ENCODE measurements at regions not wholly inside any gene's neighbourhood (a gene's known extent, or its start where the extent isn't known, plus 50 kb on each side); places are given as distances from the start of the nearest gene placed in this dataset.

DNA sequence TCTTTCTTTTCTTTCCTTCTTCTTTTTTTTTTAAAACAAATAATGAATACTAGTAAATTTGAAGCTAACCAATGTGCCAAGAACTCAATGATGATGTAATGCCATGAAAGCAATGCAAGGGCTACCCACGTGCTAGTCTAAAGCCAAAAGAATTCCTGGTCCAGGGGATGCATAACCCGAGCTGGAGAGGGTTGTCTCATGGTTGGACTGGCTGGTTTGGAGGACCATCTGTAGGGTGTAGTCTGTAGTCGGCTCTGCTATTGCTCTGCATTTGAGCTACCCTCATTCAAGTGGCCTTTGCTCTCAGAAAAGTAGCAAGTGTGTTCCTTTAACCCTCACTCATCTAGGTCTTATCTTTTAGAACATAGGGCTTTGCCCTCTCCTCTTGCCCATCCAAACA lies 469.6 kb upstream of the CELF4 start:
- Histone ChIP-seq H3K4me3 (ENCODE audit: insufficient read depth, low read depth, low read length) (no peak overlapping the region), H3K27me3 (ENCODE audit: control insufficient read depth, insufficient read depth, low read length) (no peaks in the 10 kb centered on the region), H3K36me3 (replicated peaks; ENCODE audit: control insufficient read depth, insufficient read depth, low read length) (no peaks in the 10 kb centered on the region)
- DNase-seq: no peak

DNA sequence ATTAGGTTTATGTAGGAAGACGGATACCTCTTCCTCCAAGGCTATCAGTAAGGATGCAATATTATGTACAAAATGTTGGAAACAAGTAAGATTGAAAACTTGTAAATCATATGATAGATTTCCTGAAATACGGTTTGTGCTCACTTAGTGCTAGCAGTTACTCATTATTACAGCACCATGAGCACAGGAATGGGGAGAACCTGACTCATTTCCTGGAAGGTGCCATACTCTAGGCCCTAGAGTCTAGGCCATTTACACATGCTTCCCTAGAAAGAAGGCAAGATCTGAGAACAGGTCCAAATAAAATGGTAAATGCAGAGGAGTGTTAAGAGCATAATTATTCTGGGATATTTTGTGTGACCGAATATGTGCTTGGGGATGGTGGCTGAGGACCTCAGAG lies 467.7 kb upstream of the CELF4 start:
- Histone ChIP-seq H3K36me3 (replicated peaks; ENCODE audit: control insufficient read depth, insufficient read depth, low read length) (no peaks in the 10 kb centered on the region), H3K4me3 (ENCODE audit: insufficient read depth, low read depth, low read length) (no peak overlapping the region), H3K27me3 (ENCODE audit: control insufficient read depth, insufficient read depth, low read length) (no peaks in the 10 kb centered on the region)
- DNase-seq: no peak

DNA sequence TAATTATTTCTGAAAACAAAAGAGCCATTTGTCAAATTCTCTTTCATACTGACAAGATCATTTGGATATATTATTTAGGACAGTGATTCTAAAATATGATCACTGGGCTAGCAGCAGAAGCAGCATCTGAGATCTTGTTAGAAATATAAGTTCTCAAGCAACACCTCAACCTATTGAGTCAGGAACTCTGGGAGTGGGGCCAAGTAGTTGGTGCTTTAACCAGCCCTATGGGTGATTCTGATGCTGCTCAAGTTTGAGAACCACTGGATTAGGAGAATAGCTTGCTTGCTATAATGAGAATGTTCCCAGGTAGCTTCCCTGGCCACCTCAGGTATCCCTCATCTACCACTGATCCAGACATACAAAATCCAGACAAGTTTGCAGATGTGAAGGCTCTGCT lies 466.9 kb upstream of the CELF4 start:
- DNase-seq: no peak
- H3K36me3 ChIP-seq (replicated peaks; ENCODE audit: control insufficient read depth, insufficient read depth, low read length): no peaks in the 10 kb centered on the region
- no peak overlapping the region for H3K4me3 ChIP-seq (ENCODE audit: insufficient read depth, low read depth, low read length)
- H3K27me3 ChIP-seq (ENCODE audit: control insufficient read depth, insufficient read depth, low read length): no peaks in the 10 kb centered on the region

DNA sequence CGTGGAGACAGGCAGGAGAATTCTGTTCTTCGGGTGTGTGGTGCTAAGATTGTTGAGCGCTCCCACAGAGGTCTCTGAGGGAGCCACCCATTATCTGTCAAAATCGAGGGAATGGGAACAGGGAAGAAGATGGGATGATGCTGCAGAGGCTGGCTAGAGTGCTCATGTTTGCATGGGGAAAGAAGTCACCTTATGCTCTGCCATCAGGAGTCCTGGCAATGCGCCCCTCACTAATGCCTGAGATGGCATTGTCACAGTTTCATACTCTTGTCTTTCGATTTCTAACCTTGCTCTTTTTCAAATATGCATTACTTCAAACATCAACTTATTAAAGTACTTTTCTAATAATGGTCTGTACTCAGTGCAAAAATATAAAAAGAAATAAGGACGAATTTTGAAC lies 463.3 kb upstream of the CELF4 start:
- Histone ChIP-seq H3K4me3 (ENCODE audit: insufficient read depth, low read depth, low read length) (no peak overlapping the region), H3K36me3 (replicated peaks; ENCODE audit: control insufficient read depth, insufficient read depth, low read length) (no peaks in the 10 kb centered on the region), H3K27me3 (ENCODE audit: control insufficient read depth, insufficient read depth, low read length) (no peaks in the 10 kb centered on the region)
- DNase-seq: no peak

DNA sequence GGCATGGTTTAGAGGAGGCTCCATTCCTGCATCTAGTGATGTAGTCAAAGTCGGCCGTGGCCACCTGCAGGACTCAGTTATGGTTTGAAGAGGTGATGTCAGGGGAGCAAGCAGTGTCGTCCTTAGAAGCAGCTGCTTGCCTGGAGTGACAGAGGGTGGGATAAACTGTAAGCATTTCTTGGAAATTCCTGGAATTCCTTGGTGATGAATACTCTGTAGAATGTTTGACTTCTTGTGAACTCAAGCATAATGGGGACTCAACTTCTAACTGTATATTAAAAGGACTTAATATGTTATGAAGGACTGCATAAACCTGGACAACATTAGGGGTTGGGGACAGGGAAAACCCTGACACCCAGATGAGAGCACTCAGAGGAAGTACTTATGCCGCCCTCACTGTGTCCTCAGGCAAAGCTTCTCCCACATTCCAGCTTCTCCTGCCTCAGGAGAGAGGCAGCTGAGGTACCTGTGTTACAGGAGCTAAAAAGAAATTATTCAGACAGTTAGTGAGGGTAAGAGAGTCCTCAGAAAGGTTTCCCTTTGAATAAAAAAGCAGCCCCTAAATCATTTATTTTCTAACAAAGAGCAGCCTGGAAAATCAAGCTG lies 459.9 kb upstream of the CELF4 start:
- Histone ChIP-seq H3K4me3 (ENCODE audit: insufficient read depth, low read depth, low read length) (no peak overlapping the region), H3K36me3 (replicated peaks; ENCODE audit: control insufficient read depth, insufficient read depth, low read length) (no peaks in the 10 kb centered on the region), H3K27me3 (ENCODE audit: control insufficient read depth, insufficient read depth, low read length) (no peaks in the 10 kb centered on the region)
- peak; percentile 14 for DNase-seq

DNA sequence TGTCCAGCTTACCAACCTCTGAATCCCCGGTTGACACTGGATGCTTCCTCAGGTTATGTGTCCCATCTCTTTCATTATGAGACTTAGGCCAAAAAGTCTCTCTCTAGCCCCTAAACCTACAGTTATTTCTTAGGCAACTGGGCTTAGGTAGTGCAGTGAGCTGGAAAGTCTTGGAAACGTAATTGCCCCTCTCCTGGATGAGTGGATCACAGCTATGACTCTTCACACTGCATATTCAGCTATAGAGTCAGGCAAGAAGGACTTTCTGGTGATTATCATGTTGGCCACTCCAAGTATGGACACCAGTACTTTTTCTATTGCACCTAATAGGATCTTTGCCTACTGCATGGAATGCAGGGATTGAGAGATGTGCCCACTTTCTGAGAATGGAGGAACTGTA lies 458.3 kb upstream of the CELF4 start:
- Histone ChIP-seq H3K4me3 (ENCODE audit: insufficient read depth, low read depth, low read length) (no peak overlapping the region), H3K27me3 (ENCODE audit: control insufficient read depth, insufficient read depth, low read length) (no peaks in the 10 kb centered on the region), H3K36me3 (replicated peaks; ENCODE audit: control insufficient read depth, insufficient read depth, low read length) (no peaks in the 10 kb centered on the region)
- DNase-seq: no peak

DNA sequence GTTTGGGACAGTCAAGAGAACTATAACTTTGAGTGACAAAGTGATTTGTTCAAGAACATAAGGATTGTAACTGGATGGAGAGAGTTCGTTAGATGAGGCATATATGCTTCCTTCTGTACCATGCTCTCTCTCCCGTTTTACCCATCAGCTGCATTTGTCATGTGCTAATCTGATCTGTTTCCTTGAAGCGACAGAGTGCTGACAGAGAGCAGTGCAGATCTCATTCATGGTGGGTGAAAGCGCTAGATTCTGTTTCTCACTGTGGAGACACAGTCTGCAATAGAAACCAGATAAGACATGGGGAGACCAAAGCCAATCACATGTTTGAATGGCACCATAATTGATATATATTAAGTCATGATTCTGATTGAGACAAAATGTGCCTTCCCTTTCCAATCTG lies 456.6 kb upstream of the CELF4 start:
- DNase-seq: no peak
- no peak overlapping the region for H3K4me3 ChIP-seq (ENCODE audit: insufficient read depth, low read depth, low read length)
- H3K27me3 ChIP-seq (ENCODE audit: control insufficient read depth, insufficient read depth, low read length): no peaks in the 10 kb centered on the region
- no peaks in the 10 kb centered on the region for H3K36me3 ChIP-seq (replicated peaks; ENCODE audit: control insufficient read depth, insufficient read depth, low read length)

DNA sequence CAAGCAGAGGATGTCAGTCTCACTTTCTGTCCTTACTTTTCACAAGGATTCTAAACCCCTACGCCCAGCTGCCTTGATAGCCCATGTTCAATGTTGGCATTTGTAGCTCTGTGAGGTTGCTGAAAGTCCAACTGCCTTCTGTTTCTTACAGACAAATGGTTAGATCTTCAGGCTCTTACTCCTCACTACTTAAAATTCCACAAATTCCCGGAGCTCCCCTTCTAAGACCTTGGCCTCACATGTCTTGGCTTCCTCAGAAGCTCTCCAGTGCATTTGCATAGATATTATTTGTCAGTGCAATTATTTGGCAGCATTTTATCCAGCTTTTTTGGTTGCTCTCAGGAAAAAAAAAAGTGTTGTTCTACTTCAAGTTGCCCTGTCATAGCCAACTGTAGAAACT lies 453.7 kb upstream of the CELF4 start:
- H3K4me3 ChIP-seq (ENCODE audit: insufficient read depth, low read depth, low read length): no peak overlapping the region
- no peaks in the 10 kb centered on the region for H3K27me3 ChIP-seq (ENCODE audit: control insufficient read depth, insufficient read depth, low read length)
- no peak for DNase-seq
- no peaks in the 10 kb centered on the region for H3K36me3 ChIP-seq (replicated peaks; ENCODE audit: control insufficient read depth, insufficient read depth, low read length)

DNA sequence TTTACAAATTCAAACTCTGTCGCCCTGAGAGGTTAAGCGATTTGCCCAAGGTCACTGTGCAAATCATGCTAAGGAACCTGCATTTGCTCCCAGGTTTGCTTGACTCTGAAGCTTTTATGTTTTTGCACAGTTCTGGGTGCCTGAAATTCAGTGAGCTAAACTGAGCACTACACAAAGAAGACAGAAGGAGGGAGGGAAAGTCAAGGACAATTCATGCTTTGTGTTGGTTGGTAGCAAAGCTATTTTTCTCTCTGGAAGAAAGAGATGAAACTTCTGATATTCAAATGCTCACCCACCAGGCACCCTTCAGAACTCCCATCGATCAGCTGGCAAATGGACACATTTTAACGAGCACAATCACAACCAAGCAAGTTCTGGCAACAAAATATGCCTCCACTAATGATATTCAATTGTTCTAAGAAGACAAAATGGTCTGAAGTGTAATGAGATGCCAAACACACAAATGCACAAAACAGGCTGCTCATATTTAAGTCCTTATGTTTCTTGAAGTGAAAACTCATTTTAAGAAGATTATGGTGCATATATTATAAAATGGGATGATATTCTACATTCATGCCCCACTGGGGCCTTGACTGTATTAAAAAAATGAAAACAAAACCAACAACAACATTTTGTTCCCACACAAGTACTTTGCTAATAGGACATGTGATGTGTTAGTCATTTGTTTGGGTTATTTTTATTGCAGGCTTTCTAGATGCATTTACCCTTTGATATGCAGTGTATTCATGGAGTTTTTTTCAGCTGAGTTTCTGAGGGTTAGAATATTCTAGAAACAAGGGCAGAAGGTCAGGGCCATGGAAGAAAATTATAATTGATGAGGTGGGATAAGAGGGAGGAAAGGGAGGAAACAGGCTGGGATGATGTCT lies 445.6 kb upstream of the CELF4 start:
- H3K36me3 ChIP-seq (replicated peaks; ENCODE audit: control insufficient read depth, insufficient read depth, low read length): no peaks in the 10 kb centered on the region
- no peaks in the 10 kb centered on the region for H3K27me3 ChIP-seq (ENCODE audit: control insufficient read depth, insufficient read depth, low read length)
- DNase-seq: no peak
- H3K4me3 ChIP-seq (ENCODE audit: insufficient read depth, low read depth, low read length): no peak overlapping the region

DNA sequence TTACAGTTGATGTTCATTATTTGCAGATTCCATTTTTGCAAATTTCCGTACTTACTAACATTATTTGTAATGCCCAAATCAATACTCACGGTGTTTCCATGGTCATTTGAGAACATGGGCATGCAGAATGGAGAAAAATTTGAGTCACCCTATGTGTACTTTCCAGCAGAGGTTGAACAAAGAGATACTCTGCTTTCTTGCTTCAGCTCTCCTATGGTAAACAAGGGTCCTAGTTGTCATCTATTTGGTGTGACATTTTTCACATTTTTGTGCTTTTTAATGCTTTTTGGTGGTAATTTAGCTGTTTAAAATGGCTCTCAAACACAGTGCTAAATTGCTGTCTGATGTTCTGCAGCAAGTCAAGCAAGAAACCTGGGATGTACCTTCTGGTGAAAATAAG lies 444.4 kb upstream of the CELF4 start:
- Histone ChIP-seq H3K36me3 (replicated peaks; ENCODE audit: control insufficient read depth, insufficient read depth, low read length) (no peaks in the 10 kb centered on the region), H3K4me3 (ENCODE audit: insufficient read depth, low read depth, low read length) (no peak overlapping the region), H3K27me3 (ENCODE audit: control insufficient read depth, insufficient read depth, low read length) (no peaks in the 10 kb centered on the region)
- DNase-seq: no peak

DNA sequence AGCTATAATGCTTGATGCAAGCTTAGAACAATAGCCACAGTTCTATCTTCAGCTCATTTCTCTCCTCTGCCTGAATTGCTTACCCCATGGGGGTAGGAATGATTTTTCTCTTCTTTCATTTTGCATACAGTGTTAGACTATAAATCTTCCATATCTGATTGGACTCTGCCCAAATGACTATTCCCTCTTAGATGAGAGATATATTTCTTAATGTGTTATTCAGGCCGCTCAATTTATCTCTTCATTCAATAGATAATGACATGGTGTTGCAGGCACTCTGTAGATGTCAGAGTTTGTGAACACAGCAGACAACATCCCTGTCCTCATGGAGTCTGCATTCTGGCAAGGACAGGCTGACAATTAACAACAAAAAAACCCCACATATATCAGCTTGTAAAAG lies 443.7 kb upstream of the CELF4 start:
- DNase-seq: no peak
- no peak overlapping the region for H3K4me3 ChIP-seq (ENCODE audit: insufficient read depth, low read depth, low read length)
- no peaks in the 10 kb centered on the region for H3K27me3 ChIP-seq (ENCODE audit: control insufficient read depth, insufficient read depth, low read length)
- no peaks in the 10 kb centered on the region for H3K36me3 ChIP-seq (replicated peaks; ENCODE audit: control insufficient read depth, insufficient read depth, low read length)

DNA sequence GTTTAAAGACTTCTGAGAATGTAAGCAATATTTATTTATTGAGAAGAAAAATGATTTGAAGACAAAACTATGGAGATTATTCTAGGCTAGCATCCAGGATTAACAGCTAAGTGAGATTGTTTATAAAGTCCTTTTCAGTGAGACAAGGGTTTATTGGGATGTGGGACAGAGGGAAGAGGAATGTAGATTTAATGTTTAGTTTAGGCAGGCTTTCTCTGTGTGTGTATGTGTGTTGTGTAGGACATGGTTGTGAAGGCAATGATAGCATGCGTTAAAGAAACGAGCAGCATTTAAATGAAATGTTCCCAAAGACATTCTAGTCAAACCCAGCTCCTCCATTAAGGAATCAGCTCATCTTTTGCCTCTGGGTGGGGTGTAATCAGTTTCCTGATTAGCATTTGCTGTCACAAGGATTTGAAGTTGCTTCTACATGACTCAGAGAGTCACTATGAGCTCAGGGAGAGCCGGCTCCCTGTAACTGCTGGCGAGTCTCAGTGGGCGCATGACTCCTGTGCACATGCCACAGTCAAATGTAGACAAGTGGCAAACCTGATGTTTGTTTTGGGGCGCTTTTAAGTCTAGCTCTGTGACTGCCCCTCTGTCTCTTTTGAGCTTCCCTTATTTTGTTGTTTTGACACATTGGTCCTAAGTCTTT lies 442.2 kb upstream of the CELF4 start:
- DNase-seq: no peak
- no peaks in the 10 kb centered on the region for H3K36me3 ChIP-seq (replicated peaks; ENCODE audit: control insufficient read depth, insufficient read depth, low read length)
- no peaks in the 10 kb centered on the region for H3K27me3 ChIP-seq (ENCODE audit: control insufficient read depth, insufficient read depth, low read length)
- H3K4me3 ChIP-seq (ENCODE audit: insufficient read depth, low read depth, low read length): no peak overlapping the region

DNA sequence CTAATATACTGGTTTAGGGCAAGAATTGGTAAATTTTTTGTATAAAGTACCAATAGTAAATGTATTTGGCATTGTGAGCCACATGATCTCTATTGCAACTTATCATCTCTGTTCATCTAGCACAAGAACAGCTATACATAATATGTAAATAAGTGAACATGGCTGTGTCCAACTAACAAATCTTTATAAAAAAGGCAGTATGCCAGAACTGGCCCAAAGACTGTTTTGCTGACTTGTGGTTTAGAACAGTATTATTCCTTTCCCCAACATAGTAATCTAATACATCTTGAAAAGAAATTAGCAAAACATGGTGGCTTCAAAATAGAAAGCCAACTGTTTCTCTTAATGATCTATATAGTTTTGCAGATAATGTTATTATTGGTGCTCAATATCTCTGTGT lies 441.4 kb upstream of the CELF4 start:
- DNase-seq: no peak
- Histone ChIP-seq H3K4me3 (ENCODE audit: insufficient read depth, low read depth, low read length) (no peak overlapping the region), H3K36me3 (replicated peaks; ENCODE audit: control insufficient read depth, insufficient read depth, low read length) (no peaks in the 10 kb centered on the region), H3K27me3 (ENCODE audit: control insufficient read depth, insufficient read depth, low read length) (no peaks in the 10 kb centered on the region)

DNA sequence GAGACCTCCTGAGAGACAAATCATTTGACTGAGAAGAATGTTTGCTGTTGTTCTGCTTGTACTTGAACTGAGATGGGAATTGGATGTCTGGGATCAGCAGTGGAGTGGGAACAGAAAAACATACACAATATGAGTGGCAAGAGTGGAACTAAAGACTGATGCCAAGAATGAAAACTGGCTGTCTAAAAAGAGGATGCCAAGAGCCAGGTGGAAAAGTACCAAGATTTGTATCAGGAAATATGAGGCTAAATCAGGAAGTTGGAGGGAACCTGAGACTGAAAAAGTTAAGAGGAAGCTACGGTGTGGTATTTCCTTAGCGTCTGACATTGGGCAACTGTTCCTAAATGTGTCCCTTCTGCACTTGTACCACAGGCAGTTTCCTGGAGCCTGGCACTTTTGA lies 440.9 kb upstream of the CELF4 start:
- Histone ChIP-seq H3K27me3 (ENCODE audit: control insufficient read depth, insufficient read depth, low read length) (no peaks in the 10 kb centered on the region), H3K36me3 (replicated peaks; ENCODE audit: control insufficient read depth, insufficient read depth, low read length) (no peaks in the 10 kb centered on the region), H3K4me3 (ENCODE audit: insufficient read depth, low read depth, low read length) (no peak overlapping the region)
- DNase-seq: no peak

DNA sequence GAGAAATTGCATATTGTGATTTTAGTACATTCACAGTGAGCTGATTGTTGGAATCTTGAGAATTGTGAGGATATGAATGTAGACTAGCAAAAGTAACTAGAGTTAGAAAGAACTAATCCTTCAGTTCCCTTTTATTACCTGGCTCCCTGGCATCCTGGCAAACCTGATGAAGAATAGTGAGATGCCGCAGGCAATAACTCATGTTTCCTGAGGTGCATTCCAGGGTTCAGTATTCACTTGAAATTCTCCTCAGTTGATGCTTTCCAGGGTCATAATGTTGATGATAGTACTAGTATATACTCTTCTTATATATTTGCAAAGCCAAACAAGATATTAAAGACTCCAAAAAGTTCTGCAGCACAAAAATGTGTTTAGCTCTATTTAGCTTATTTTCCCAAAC lies 432.1 kb upstream of the CELF4 start:
- no peaks in the 10 kb centered on the region for H3K27me3 ChIP-seq (ENCODE audit: control insufficient read depth, insufficient read depth, low read length)
- H3K36me3 ChIP-seq (replicated peaks; ENCODE audit: control insufficient read depth, insufficient read depth, low read length): no peaks in the 10 kb centered on the region
- no peak overlapping the region for H3K4me3 ChIP-seq (ENCODE audit: insufficient read depth, low read depth, low read length)
- DNase-seq: no peak
